HepG2 (cell line): ENCODE measurements at regions not wholly inside any gene's neighbourhood (a gene's known extent, or its start where the extent isn't known, plus 50 kb on each side); places are given as distances from the start of the nearest gene placed in this dataset.

Source experiments
- ATAC-seq: fragments of 200-7000 bp; cut with Tn5 transposase; 3 replicates; pipeline ENCODE4 v1.9.1; 2020; ENCODE audit warnings: mild to moderate bottlenecking, moderate library complexity
- BruUV-seq: library from RNA; stranded (reverse); fragments of 400-500 nt; replicated peaks from 2 replicates; lab custom pipeline; 2021; lab: Mats Ljungman, UMichigan
- CTCF ChIA-PET: fragments of 300-600 bp; formaldehyde crosslinking; extraction: SDS; loops from one replicate; lab custom pipeline; 2021; ENCODE audit warnings: low total read pairs, inconsistent platforms, low intra/inter-chr PET ratio; lab: Yijun Ruan, JAX
- POLR2A ChIA-PET: fragments of 350-600 bp; sonication (Branson Sonifier 250); formaldehyde crosslinking; loops from one replicate; lab custom pipeline; 2020; ENCODE audit warnings: antibody characterized with exemption, inconsistent platforms; lab: Yijun Ruan, JAX
- DNase-seq: peaks from one replicate; pipeline ENCODE4 v3.0.0-alpha.2; 2015; ENCODE audit warnings: low spot score
- FAIRE-seq: peaks from 3 replicates; lab custom pipeline; 2011; peaks lifted over from hg19 to GRCh38; lab: Jason Lieb, UNC
- H2AFZ ChIP-seq: one replicate; pipeline ENCODE4 v1.6.1; 2011; ENCODE audit warnings: low read length, inconsistent platforms
- H3K27ac ChIP-seq: fragments of 300-600 bp; 3 replicates; pipeline ENCODE4 v1.8.0; 2011; ENCODE audit warnings: mixed run types, mild to moderate bottlenecking, mixed read lengths, low read length, inconsistent platforms; ENCODE audit not compliant: insufficient read depth; ENCODE audit errors: extremely low read length
- H3K27me3 ChIP-seq, 2 experiments: fragments of 200-600 bp in 1 of 2; 2 replicates in 1 of 2; 3 replicates in 1 of 2; pipeline versions ENCODE4 v1.6.0 to v1.8.0; 2011; ENCODE audit warnings: low read length in 2 of 2, mild to moderate bottlenecking in 2 of 2, moderate library complexity in 2 of 2, inconsistent platforms in 1 of 2; ENCODE audit not compliant: insufficient read depth in 2 of 2, control insufficient read depth in 1 of 2
- H3K36me3 ChIP-seq, 2 experiments: fragments of 200-600 bp in 1 of 2; replicated peaks in 1 of 2; 2 replicates in 1 of 2; 3 replicates in 1 of 2; pipeline versions ENCODE4 v1.5.1 to v1.8.0; 2011; ENCODE audit warnings: low read length in 2 of 2, inconsistent platforms in 1 of 2; ENCODE audit not compliant: insufficient read depth in 2 of 2, control insufficient read depth in 1 of 2
- H3K4me1 ChIP-seq: 2 replicates; pipeline ENCODE4 v1.5.1; 2012; ENCODE audit warnings: low read length, inconsistent platforms; ENCODE audit not compliant: insufficient read depth
- H3K4me2 ChIP-seq: 2 replicates; pipeline ENCODE4 v1.6.0; 2011; ENCODE audit warnings: low read depth, low read length, inconsistent platforms
- H3K4me3 ChIP-seq, 3 experiments: fragments of 200-600 bp in 1 of 3; sonication (generic), shearing (Covaris generic) in 1 of 3; replicated peaks in 1 of 3; 2 replicates each; pipeline ENCODE4 v1.5.1; 2011 to 2016; ENCODE audit warnings: low read length in 3 of 3, inconsistent platforms in 2 of 3, low read depth in 2 of 3, mild to moderate bottlenecking in 2 of 3, control low read depth in 1 of 3, mixed read lengths in 1 of 3; ENCODE audit not compliant: insufficient read depth in 1 of 3
- H3K79me2 ChIP-seq: one replicate; pipeline ENCODE4 v1.6.1; 2011; ENCODE audit warnings: low read length, inconsistent platforms; ENCODE audit not compliant: insufficient read depth
- H3K9ac ChIP-seq: 2 replicates; pipeline ENCODE4 v1.6.0; 2011; ENCODE audit warnings: mild to moderate bottlenecking, low read depth, low read length, inconsistent platforms; ENCODE audit not compliant: insufficient read depth
- H3K9me3 ChIP-seq: 2 replicates; pipeline ENCODE4 v1.5.1; 2012; ENCODE audit warnings: mild to moderate bottlenecking, low read length
- H4K20me1 ChIP-seq: 2 replicates; pipeline ENCODE4 v1.6.0; 2011; ENCODE audit warnings: inconsistent platforms, mild to moderate bottlenecking, low read length, moderate library complexity; ENCODE audit not compliant: insufficient read depth
- ZNF234 ChIP-seq: sonication (generic); formaldehyde crosslinking; conservative IDR thresholded peaks from 2 replicates; pipeline ENCODE4 v1.5.1; 2020; ENCODE audit warnings: mild to moderate bottlenecking, missing genetic modification reagents
- WGBS: methylation state at CpG from one replicate; pipeline ENCODE4 v1.1.6; 2017; ENCODE audit warnings: low lambda C conversion rate; 5-methylcytosine and 5-hydroxymethylcytosine counted together
- in situ Hi-C: cut with HindIII; loops from 2 replicates; pipeline ENCODE4 v1.10.0; 2017; ENCODE audit warnings: low pct_unique_long_range_greater_than_20kb; ENCODE audit not compliant: extremely low pct_ligation_motif_present
- intact Hi-C: fragments of 100-400 bp; cut with micrococcal nuclease; formaldehyde crosslinking; loops from one replicate; pipeline ENCODE4 v1.10.0; 2022; ENCODE audit not compliant: unreplicated experiment
- TF ChIP-seq, protein P1 (sequence below): sonication (generic); formaldehyde crosslinking; IDR thresholded peaks from 2 replicates; pipeline ENCODE4 v1.4.0; 2020; ENCODE audit warnings: missing genetic modification reagents
- TF ChIP-seq, protein P2 (sequence below): IDR thresholded peaks from 2 replicates; pipeline ENCODE4 v1.6.1; 2018; ENCODE audit warnings: missing genetic modification reagents

DNA sequence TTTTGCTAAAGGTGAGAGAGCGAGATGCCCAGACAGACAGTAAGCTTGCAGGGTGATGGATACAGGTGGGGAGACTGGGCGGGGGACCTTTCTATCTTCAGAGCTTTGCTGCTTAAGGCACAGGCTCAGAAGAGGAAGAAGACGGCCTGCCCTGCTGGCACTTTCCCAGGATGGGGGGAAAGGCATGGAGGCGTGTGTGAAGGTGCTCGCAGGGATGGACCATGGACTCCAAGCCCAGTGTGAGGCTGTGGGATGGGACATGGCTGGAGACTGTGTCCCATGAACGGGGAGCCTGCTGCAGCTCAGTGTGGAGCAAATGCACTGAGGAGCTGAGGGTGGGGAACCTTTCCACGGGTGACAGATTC, 243.2 kb upstream of the IRX4 start:
- H3K27me3 ChIP-seq = peaks cover 3 to 31% of the 10 kb centered on the region in 2 experiments; a peak in 3 of 5 replicates

DNA sequence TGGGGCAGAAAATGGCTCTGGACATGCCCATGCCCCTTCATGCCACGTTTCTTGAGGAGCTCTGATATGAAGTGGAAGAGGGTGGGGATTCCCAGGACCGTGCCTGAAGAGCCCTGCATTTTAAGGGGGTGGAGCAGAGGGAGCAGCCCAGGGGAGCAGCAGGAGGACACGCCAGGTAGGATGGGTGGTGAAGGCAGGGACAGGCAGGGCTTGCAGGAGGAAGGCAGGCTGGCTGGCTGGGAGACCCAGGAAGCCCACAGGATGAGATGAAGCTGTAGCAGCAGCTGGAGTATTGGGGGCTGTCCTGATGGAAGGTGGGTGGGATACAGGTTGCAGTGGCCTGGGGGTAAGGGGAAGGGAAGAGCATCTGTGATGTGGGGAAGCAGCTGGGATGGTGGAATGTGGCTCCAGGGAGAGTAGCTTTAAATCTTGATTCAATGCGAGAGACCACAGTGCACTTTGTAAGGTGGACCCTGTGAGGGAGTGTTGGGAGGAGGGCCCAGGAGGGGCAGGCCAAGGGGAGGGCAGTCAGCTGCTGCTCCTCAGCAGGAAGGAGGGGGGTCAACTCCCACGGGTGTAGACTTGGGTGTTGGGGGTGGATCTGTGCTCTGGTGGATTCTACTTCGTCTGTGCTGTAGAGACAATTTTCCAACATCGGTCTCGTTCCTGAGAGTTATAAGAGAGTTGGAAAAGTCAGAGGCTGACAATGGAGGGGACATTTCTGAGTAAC, 242.6 kb upstream of the IRX4 start:
- in situ Hi-C loops (no loop called here), intact Hi-C loops (no loop called here)
- H3K27me3 ChIP-seq = peaks cover 3 to 26% of the 10 kb centered on the region in 2 experiments; a peak in 3 of 5 replicates
- H3K4me3 ChIP-seq = no peak overlapping the region
- no TSS peak for BruUV-seq
- H3K9me3 ChIP-seq = no peaks in the 10 kb centered on the region
- DNase-seq (no peak), FAIRE-seq (no peak), ATAC-seq (no peak)
- H3K4me2 ChIP-seq = no peak overlapping the region
- no peaks in the 10 kb centered on the region for H3K79me2 ChIP-seq
- ChIA-PET POLR2A (no interaction called here), CTCF (no interaction called here)
- no peak overlapping the region for H3K9ac ChIP-seq
- TF ChIP-seq, protein P1, sequence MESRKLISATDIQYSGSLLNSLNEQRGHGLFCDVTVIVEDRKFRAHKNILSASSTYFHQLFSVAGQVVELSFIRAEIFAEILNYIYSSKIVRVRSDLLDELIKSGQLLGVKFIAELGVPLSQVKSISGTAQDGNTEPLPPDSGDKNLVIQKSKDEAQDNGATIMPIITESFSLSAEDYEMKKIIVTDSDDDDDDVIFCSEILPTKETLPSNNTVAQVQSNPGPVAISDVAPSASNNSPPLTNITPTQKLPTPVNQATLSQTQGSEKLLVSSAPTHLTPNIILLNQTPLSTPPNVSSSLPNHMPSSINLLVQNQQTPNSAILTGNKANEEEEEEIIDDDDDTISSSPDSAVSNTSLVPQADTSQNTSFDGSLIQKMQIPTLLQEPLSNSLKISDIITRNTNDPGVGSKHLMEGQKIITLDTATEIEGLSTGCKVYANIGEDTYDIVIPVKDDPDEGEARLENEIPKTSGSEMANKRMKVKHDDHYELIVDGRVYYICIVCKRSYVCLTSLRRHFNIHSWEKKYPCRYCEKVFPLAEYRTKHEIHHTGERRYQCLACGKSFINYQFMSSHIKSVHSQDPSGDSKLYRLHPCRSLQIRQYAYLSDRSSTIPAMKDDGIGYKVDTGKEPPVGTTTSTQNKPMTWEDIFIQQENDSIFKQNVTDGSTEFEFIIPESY = no peak
- no peaks in the 10 kb centered on the region for H3K36me3 ChIP-seq
- H3K27ac ChIP-seq = no peak overlapping the region
- H3K4me1 ChIP-seq = no peaks in the 10 kb centered on the region
- no peaks in the 10 kb centered on the region for H4K20me1 ChIP-seq
- no peak overlapping the region for H2AFZ ChIP-seq
- WGBS = under 1% methylated on average over 8 of the region's 8 CpGs

More for the DNA sequence above, 243.2 kb upstream of the IRX4 start:
- DNase-seq = no peak
- POLR2A ChIA-PET = no interaction called here
- Histone ChIP-seq H3K9me3 (no peaks in the 10 kb centered on the region), H3K36me3 (no peaks in the 10 kb centered on the region), H3K27ac (no peak overlapping the region), H3K79me2 (no peaks in the 10 kb centered on the region), H4K20me1 (no peaks in the 10 kb centered on the region), H2AFZ (no peak overlapping the region), H3K4me2 (no peak overlapping the region), H3K9ac (no peak overlapping the region), H3K4me3 (no peak overlapping the region), H3K4me1 (no peaks in the 10 kb centered on the region)
- TF ChIP-seq ZNF234 (CRISPR knock-in tag) = no peak
- TF ChIP-seq, protein P2, sequence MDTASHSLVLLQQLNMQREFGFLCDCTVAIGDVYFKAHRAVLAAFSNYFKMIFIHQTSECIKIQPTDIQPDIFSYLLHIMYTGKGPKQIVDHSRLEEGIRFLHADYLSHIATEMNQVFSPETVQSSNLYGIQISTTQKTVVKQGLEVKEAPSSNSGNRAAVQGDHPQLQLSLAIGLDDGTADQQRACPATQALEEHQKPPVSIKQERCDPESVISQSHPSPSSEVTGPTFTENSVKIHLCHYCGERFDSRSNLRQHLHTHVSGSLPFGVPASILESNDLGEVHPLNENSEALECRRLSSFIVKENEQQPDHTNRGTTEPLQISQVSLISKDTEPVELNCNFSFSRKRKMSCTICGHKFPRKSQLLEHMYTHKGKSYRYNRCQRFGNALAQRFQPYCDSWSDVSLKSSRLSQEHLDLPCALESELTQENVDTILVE (CRISPR knock-in tag) = no peak
- no TSS peak for BruUV-seq
- in situ Hi-C loops (no loop called here), intact Hi-C loops (no loop called here)
- FAIRE-seq = no peak
- 7% methylated on average over 6 of the region's 7 CpGs for WGBS
- CTCF ChIA-PET = no interaction called here
- no peak for ATAC-seq
